ENCODE measurements at regions not wholly inside any gene's neighbourhood (a gene's known extent, or its start where the extent isn't known, plus 50 kb on each side); places are given as distances from the start of the nearest gene placed in this dataset.

DNA sequence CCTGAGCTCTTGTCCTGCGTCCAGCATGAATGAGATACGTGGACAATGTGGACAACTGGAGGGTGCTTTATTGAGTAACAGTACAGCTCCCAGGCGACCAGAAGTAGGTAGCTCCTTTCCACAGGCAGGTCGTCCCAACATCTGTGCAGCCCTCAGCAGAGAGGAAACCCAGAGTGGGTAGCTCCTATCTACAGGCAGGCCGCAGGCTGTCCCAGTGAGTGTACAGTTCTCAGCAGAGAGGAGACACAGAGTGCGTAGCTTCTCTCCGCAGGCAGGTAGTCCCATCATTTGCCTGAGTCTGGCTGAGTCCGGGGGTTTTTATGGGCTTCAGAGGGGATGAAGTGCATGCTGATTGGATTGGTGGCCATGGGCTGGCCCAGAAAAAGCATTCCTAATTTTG is 373.3 kb downstream of the CHSY3 start:
- ATAC-seq (no peak), DNase-seq (no peak)
- 89 to 91% (median 91%) methylated on average over 8 of the region's 8 CpGs for WGBS, 3 donors
- no peak for TF ChIP-seq CTCF (IDR thresholded peaks at IDR 0.05)
- intact Hi-C loops (cut with DNase I), result no loop called here
- Histone ChIP-seq H3K27ac (no peak overlapping the region), H3K4me3 (no peak overlapping the region), H3K27me3 (ENCODE audit: insufficient read depth in 3 of 3, low read length in 2 of 3) (peaks cover 0 to 3% (median 0%) of the 10 kb centered on the region in 3 donors), H3K36me3 (ENCODE audit: insufficient read depth in 1 of 2, low read depth in 1 of 2) (no peaks in the 10 kb centered on the region), H3K4me1 (no peaks in the 10 kb centered on the region), H3K9me3 (no peaks in the 10 kb centered on the region)

- ATAC-seq (no peak), DNase-seq (no peak)
- H3K9me3 ChIP-seq, result no peaks in the 10 kb centered on the region
- H3K27ac ChIP-seq, result no peak overlapping the region
- peaks cover 0 to 3% (median 0%) of the 10 kb centered on the region in 3 donors for H3K27me3 ChIP-seq (ENCODE audit: insufficient read depth in 3 of 3, low read length in 2 of 3)
- no peak for TF ChIP-seq CTCF (IDR thresholded peaks at IDR 0.05)
- intact Hi-C loops (cut with DNase I), result no loop called here
- H3K4me1 ChIP-seq, result no peaks in the 10 kb centered on the region
- H3K4me3 ChIP-seq, result no peak overlapping the region
- WGBS, 3 donors, result 82 to 90% (median 86%) methylated on average over 5 of the region's 5 CpGs
- H3K36me3 ChIP-seq (ENCODE audit: insufficient read depth in 1 of 2, low read depth in 1 of 2), result no peaks in the 10 kb centered on the region
Measured at GRCh38 chr5:130277002-130277401, 372.7 kb downstream of the CHSY3 start.

GRCh38 chr5:130272837-130273236 is 368.6 kb downstream of the CHSY3 start:
- Histone ChIP-seq H3K4me1 (no peaks in the 10 kb centered on the region), H3K27me3 (ENCODE audit: insufficient read depth in 3 of 3, low read length in 2 of 3) (peaks cover 0 to 3% (median 0%) of the 10 kb centered on the region in 3 donors), H3K9me3 (no peaks in the 10 kb centered on the region), H3K27ac (no peak overlapping the region), H3K4me3 (no peak overlapping the region), H3K36me3 (ENCODE audit: insufficient read depth in 1 of 2, low read depth in 1 of 2) (no peaks in the 10 kb centered on the region)
- DNase-seq, result no peak
- intact Hi-C loops (cut with DNase I), result no loop called here
- WGBS, 3 donors, result 83 to 89% (median 85%) methylated on average over 2 of the region's 2 CpGs
- TF ChIP-seq CTCF (IDR thresholded peaks at IDR 0.05), result no peak
- ATAC-seq, result no peak

- Histone ChIP-seq H3K9me3 (no peaks in the 10 kb centered on the region), H3K27ac (no peak overlapping the region), H3K36me3 (ENCODE audit: insufficient read depth in 1 of 2, low read depth in 1 of 2) (no peaks in the 10 kb centered on the region), H3K4me3 (no peak overlapping the region), H3K4me1 (no peaks in the 10 kb centered on the region), H3K27me3 (ENCODE audit: insufficient read depth in 3 of 3, low read length in 2 of 3) (no peaks in the 10 kb centered on the region)
- intact Hi-C loops (cut with DNase I), result no loop called here
- DNase-seq, result no peak
- ATAC-seq, result no peak
- TF ChIP-seq CTCF (IDR thresholded peaks at IDR 0.05), result no peak
Measured at GRCh38 chr5:130270786-130271185, 366.5 kb downstream of the CHSY3 start.

DNA sequence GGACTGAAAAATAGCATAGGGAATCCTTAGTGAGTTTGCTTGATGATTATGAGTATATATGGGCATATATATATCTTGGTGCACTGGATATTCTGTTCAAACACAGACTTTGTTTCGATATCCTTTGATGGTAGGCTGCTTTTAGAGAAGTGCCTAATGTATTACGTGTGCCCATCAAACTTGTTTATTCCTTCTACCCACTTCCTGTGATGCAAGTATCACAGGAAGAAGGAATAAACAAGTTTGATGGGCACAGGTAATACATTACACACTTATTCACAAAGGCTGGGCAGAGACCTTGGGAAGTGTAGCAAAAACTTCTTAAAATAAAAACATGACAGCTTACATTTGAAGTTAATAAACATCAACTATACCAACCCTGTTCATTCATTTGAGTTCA is 364.2 kb downstream of the CHSY3 start:
- H3K27me3 ChIP-seq (ENCODE audit: insufficient read depth in 3 of 3, low read length in 2 of 3), result no peaks in the 10 kb centered on the region
- H3K4me3 ChIP-seq, result no peak overlapping the region
- H3K36me3 ChIP-seq (ENCODE audit: insufficient read depth in 1 of 2, low read depth in 1 of 2), result no peaks in the 10 kb centered on the region
- no peaks in the 10 kb centered on the region for H3K9me3 ChIP-seq
- ATAC-seq (no peak), DNase-seq (no peak)
- WGBS, 3 donors, result 73 to 81% (median 81%) methylated on average over 2 of the region's 2 CpGs
- intact Hi-C loops (cut with DNase I), result no loop called here
- TF ChIP-seq CTCF (IDR thresholded peaks at IDR 0.05), result no peak
- H3K27ac ChIP-seq, result no peak overlapping the region
- no peaks in the 10 kb centered on the region for H3K4me1 ChIP-seq

Measured in psoas muscle (tissue), 7 donors.